ENCODE measurements at regions not wholly inside any gene's neighbourhood (a gene's known extent, or its start where the extent isn't known, plus 50 kb on each side); places are given as distances from the start of the nearest gene placed in this dataset.
"Not testable (repeated sequence)": the region's sequence is repeated elsewhere in the genome, so short reads cannot be mapped to it uniquely, and the experiment has no call there.

DNA sequence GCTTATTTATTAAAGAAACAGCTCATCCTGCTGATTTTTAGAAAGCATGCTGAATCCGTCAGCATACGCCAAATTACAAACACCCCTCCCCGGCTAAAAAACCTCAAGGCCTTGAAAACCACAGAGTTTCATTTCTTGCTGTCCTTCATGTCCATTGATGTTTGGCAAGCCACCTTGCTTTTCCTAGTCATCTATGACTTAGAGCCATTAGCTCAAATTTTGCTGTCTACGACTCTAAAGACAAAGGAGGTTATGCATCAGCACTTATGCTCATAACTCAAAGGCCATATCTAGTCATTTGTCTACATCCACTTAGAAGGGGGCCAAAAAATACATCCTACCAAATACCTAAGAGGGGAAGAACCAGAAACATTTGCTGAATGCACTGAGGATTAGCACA, 925.1 kb downstream of the PCDH7 start:
- no peak for DNase-seq (ENCODE audit: low spot score)

DNA sequence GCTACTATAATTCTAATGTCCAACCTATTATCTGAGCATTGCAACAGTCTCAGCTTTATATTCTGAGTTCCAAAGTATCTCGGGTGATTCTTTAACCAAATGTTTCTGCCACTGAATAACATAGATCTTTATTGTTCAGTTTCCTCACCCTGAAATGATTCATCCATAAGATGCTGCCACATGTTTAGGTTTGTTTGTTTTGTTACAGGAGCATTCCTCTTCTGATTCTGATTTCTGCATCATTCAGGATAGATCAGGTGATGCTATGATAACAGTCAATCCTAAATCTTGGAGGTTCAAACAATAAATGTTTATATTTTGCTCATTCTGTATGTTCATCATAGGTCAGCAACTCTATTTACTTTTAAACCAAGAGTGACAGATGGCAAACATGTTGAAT, 927.6 kb downstream of the PCDH7 start:
- DNase-seq (ENCODE audit: low spot score) = no peak

DNA sequence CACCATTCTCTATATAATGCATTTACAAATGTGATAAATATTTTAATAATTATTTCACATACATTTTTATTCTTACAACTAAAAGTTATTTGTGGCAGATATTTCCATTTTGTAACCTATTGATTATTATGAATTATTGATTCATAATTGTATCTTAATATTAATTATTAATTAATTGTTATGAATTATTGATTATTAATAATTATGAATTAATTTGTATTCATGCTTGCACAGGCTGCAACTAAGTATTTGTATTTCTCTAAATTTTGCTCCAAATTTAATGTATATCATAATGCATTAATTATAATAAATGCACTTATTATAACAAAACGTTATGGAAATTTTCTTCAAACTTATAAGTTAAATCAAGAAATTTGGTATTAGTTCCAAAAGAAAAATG, 929.7 kb downstream of the PCDH7 start:
- DNase-seq (ENCODE audit: low spot score) = no peak

DNA sequence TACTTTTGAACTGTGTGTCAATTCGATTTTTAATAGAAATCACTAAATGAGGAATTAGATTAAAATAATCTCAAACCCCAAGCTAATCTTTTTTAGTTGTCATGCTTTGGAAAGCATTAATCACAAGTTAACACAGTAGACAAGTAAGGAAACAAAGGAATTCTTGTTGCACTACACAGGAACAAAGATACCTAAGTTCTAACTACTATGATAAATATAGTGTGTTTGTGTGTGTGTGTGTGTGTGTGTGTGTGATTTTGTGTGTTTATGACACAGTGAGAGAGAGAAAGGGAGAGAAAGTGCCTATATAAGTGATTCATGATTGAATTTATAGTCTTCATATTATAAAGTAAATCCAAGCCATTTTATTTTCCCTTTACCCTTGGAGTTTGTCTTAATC, 931.4 kb downstream of the PCDH7 start:
- DNase-seq (ENCODE audit: low spot score) = no peak

DNA sequence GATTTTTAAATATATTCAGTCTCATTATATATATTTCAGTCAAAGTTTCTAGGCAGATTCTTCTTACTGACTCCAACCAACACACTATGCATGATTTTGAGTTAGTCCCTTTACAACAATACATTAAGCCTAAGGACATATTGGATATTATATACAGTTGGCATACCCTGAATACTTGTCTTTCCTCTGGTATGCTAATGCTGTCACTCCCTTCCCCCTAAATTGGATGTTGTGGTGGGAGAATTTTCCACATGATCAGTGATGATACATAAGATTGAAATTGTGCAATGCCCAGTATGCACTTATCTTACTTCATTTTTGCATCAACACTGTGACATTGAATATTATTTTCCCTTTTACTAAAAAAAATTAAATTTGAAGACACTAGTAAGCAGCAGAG, 935.2 kb downstream of the PCDH7 start:
- no peak for DNase-seq (ENCODE audit: low spot score)

DNA sequence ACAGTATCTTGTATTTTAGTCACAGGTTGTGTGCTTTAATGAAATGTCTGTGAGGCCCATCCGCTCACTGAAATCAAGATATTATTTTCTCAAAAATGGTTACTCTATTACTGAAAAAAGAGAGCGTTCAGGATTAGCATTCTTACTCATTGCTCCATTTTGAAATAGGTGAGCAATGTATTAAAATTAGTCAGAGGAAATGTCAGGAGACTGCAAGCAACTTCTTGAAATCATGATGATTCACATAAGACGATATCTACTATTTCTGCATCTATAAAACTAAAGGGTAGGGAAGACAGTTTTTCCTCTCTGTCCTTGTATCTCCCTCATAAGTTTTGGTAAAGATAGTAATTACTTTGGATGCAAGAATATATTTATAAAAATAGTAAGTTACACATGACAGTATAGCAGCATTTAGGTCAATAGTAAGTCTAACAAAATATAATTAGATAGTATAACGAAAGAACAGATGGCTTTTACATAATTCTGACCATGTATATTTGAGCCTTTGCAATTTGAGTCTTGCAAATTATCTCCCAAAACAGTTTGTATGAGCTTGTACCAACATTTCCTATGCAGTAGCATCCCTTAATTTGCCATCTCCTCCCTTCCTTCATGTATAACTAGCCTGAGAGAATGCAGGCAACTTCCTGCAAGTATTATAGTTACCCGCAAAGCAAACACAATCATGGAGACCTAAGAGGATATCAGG, 937.8 kb downstream of the PCDH7 start:
- no peak for DNase-seq (ENCODE audit: low spot score)

DNA sequence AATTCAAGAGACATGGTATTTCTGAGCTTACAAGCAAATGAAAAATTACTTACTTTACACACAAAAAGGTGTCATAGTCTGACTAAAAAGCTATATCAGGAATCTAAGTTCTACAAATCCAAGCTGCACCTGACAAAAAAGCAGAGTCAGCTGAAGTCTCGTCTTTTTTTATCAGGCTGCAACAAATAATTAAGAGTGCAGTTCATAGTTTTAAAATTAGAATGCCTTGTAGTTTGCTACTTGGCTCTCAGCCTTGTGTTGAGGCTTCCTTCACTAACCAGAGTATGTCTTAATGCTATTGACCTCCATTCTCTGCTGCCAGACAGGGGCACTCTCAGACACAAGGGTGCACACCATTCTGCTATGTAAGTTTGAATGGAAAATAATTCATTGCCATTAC, 940.7 kb downstream of the PCDH7 start:
- DNase-seq (ENCODE audit: low spot score) = no peak

DNA sequence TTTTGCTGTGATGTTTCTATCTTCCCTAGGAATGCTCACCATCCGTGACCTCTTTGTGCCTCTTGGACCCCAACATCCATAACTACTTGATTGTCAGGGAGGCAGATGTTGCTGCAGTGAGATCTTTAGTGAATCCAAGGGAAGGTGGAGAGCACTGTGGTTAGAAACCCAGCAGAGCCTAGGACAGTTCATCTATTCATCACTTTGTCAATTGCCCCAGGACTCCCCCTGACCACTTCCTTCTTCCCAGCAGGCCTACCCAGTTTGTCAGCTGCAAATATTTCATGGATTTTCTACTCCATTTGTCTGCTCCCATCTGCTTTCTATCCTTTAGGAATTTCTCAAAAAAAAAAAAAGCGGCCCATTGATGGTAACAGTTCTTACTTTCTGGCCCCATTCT, 942.8 kb downstream of the PCDH7 start:
- no peak for DNase-seq (ENCODE audit: low spot score)

DNA sequence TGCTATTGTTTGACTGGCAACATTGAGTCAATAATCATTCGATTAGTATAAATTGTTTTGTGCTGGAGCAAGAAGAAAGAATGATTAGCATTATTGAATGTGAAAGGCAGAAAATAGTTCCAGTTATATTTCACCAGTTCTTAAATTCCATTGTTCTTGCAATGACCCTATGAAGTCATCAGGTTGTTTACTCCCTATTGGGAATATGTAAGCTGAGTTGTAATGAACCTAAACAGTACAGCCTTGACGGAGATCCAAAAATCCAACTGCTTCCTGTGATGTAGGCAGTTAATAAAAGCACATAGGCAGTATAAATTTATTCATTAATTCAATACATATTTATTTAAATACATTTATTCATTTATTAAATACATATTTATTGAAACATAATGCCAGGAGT, 947.5 kb downstream of the PCDH7 start:
- no peak for DNase-seq (ENCODE audit: low spot score)

DNA sequence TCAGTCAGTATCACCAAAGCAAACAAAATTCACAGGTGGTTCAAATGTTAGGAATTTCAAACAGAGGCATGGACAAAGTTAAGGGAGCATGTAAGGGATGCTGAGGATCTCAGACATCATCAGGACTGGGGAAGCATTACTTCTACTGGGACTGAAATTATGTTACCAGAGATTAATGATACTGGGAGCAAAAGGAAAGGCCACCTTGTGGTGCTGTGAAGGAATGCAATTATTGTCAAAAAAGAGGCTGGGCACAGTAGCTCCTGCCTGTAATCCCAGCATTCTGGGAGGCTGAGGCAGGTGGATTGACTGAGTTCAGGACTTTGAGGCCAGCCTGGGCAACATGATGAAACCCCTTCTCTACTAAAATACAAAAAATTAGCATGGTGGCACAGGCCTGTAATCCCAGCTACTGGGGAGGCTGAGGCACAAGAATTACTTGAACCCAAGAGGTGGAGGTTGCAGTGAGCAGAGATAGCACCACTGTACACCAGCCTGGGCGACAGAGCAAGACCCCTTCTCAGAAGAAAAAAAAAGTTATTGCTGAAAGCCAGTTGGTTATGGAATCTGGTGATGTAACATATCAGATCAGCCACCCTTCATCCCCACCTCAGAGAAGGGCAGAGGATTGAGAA, 954.3 kb downstream of the PCDH7 start:
- no peak for DNase-seq (ENCODE audit: low spot score)

DNA sequence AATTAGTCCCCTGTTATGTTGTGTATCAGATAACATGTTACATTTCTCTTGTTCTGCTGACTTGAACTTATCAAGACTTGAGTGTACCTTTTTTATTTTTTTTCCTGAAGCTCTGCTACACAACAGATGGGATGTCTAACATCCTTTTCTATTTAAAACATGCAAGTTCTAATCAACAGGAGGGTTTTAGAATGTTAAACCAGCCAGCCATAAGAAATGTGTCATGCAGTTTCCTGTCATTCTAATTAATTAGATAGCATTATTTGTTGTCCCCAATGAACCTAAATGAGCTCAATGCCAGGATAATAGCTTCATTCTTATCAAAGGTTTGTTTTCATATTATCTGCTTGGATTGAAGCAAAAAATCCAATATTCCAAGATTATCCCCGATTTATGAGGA, 958.2 kb downstream of the PCDH7 start:
- DNase-seq (ENCODE audit: low spot score) = no peak

DNA sequence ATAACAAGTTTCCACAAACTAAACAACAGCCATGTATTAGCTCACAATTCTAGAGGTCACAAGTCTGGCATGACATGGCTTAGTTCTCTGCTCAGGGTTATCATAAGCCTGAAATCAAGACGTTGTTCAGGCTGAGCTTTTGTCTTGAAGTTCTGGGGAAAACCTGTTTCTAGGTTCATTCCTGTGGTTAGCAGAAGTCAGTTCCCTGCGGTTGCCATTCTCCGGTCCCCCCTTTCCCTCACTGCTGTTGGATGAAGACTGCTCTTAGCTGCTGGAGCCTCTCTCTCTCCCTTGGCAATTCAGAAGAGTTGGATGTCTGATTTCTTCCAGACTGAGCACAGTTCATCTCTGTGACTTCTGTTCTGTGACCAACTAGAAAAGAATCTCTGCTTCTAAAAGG, 962.6 kb downstream of the PCDH7 start:
- no peak for DNase-seq (ENCODE audit: low spot score)

DNA sequence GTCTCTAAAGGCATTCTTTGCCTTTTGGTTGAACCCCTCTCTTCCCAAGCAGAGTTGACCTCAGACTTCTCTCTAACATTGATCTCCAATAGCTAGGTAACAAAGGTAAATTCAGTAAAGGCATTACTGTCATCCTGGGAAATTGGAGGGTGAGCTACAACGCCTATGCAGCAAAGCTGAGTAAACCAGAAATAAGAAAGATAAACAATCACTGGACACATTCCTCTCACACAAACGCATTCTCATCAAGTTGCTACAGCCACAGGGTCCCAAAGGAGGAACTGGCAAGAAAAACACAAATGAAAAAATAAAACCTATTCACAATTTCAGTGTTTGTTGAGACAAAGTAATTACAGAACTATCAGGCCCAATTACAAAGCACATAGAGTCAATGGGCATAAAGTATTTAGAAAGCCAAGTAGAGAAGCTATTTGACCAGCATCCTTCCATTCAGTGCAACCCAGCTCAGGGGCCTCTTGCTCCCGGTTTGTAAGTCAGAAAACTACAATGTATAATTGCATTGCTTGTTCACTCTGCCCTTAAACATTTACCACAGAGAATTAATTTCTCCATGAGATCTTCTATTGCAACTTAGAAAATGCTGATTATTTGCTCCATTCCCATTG, 967.7 kb downstream of the PCDH7 start:
- no peak for DNase-seq (ENCODE audit: low spot score)

DNA sequence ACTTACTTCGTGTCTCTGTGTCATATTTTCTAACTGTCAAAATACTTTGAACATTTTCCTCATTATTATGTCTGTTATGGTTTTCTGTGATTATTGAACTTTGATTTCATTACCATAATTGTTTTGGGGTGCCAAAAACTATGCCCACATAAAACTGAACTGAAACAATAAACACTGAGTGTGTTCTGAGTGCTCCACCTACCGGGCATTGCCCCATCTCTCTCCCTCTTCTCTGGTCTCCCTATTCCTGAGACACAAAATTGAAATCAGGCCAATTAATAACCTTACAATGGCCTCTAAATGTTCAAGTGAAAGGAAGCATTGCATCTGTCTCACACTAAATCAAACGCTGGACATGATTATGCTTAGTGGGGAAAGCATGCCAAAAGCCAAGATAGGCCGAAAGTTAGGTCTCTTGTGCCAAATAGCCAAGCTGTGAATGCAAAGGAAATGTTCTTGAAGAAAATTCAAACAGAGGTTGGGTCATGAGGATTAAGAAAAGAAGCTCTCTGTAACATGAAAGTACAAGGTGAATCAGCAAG, 972.3 kb downstream of the PCDH7 start:
- no peak for DNase-seq (ENCODE audit: low spot score)

DNA sequence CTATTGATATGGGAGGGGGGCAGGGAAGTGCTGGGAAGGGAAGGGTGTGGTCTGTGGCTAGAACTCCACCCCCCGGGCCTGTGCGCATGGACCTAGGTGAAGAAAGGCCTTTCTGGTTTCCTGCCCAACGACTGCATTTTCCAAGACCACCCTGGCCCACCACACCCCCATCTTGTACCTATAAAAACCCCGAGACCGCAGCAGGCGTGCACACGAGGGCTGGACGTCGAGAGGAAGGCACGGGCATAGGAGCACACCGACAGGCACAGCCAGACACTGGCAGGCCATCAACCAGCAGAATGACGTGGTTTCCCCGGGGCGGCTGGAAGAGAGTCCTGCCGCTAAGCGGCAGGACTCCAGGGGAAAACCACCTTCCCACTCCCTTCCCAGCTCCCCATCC, 981.1 kb downstream of the PCDH7 start:
- DNase-seq (ENCODE audit: low spot score) = no peak

DNA sequence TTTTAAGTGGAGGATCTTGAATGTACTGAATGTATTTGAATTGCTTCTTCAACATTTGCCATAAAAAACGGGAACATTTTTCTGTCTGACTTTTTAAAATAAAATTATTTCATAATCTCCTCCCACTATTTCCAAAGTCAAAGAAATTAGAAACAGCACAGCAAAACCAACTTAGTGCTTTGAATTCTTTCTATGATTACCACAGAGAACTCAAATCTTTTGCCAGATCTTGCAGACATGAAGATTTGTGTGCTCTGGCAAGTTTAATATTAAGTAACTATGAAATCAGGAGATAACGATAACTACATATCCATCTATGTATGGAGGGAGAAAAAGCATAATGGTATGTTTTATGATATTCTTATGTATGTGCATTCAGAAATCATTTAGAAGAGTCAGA, 982.2 kb downstream of the PCDH7 start:
- DNase-seq (ENCODE audit: low spot score) = no peak

DNA sequence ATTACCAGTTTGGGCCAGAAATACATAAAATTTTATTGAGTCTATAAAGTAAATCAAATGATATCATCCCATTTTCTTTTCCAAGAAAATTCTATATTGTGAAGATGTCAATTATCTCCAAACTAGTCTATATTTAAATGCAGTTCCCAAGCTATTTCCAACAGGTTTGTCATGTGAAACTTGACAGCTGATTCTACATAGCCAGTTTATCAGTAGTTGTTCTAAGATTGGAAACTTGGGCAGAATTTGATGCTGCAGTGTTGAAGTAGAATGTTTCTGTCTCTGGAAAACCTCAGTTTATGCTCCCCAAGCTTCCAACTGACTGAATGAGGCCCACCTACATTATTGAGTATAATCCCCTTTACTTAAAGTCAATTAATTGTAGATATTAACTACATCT, 994.1 kb downstream of the PCDH7 start:
- no peak for DNase-seq (ENCODE audit: low spot score)

DNA sequence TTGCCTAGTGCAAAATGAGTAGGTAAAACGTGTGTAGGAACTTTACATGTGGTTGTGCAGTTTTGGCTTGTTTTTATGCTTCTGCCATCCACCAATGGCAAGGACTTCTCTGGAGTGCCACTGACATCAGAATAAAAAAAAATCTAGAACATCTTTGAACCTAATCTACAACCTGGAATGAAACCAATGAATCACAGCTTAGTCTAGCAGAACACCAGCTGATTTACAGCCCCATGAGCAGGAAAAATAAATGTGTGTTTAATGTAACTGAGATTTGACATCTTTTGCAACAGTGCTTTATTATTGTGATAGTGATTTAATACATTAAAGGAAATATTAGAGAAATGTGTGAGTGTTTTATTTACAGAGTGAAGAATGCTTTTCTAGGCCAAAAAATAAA, 995.1 kb downstream of the PCDH7 start:
- DNase-seq (ENCODE audit: low spot score) = no peak

DNA sequence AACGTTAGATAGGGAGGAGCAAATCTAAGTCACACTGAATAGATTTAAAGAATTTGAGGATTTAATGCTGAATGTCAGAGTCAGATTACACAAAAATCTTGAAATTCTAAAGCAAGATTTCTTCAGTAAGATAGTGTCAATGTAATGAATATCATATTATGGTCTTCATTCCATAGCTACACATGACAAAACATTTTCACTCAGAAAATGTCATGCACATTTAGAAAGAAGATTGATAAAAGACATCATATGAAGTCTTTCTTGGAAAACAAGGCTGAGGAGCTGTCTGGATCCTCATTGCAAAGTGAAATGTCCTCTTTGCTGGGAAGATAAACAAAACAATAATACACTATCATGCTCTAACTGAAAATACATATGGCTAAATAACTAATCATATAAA, 1006.9 kb downstream of the PCDH7 start:
- DNase-seq (ENCODE audit: low spot score) = no peak

DNA sequence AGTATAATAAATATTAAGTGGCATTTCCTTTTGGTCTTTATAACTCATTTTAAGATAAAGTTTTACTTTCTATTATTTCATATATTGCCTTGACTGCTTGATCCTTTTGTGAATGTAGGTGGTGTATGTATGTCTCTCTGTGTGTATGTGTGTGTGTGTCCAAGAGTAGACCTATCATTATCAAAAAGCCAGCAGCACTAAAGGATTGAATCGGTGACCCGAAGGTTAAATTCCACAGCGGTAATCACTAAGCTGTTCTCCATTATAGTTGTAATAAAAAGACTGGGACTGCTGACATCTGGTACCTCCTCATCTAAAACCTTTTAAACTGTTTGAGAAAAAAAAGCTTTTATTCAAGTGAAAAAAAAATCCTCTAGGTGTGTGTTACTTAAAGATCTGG, 1014.8 kb downstream of the PCDH7 start:
- no peak for DNase-seq (ENCODE audit: low spot score)

DNA sequence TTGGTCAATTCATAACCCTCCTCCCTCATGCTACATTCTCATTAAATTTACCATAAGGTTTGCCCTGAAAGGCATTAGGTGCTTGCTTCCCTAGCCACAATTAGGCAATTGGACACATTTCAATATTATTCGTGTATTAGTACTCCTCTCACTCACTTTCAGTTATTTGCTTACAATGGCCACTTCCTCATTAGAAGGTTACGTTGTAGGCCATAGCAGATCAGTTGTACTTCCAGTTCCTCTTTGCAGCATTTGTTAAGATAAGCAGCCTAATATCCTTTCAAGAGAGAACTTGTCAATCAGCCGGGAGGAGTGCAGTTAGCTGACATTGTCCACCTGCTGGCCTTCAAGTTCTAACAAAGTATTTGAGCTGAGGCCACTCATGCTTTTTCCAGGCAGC, 1017.2 kb downstream of the PCDH7 start:
- DNase-seq (ENCODE audit: low spot score) = no peak

DNA sequence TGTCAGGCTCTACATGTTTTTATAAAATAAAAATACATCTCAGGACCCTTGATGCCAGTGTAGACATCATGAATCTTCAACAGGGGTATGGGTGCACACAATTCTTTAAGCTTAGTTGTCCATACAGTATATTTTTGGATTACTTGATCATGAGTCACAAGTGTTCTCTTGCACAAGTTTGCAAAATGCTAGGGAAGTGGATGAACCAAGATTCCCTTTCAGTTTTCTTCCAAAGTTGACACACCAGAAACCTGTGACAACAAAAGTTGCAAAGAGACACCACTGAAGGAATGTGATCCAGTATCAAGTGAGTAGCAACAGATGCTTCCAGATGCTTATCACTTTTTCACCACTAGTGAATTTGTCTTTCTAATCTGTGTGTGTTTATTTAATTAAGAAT, 1021.2 kb downstream of the PCDH7 start:
- DNase-seq (ENCODE audit: low spot score) = no peak

DNA sequence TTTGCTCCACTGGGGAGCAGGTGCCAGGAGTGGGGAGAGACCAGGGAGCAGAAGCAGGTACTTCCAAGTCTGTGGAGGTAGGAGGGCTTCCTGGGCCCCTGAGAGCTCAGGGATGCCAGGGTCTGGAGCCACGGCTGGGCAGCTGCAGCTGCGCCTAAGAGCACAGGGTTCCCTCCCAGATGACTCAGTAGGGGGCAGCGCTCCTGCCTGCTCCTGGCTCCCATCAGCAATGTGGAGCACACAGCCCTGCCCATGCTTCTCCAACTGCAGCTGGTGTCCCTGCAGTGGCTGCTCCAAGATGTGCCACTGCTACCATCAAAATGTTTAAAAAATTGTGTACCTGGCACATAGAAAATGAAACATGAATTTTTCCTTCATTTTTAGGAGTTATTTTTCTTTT, 1028.2 kb downstream of the PCDH7 start:
- DNase-seq (ENCODE audit: low spot score) = no peak

DNA sequence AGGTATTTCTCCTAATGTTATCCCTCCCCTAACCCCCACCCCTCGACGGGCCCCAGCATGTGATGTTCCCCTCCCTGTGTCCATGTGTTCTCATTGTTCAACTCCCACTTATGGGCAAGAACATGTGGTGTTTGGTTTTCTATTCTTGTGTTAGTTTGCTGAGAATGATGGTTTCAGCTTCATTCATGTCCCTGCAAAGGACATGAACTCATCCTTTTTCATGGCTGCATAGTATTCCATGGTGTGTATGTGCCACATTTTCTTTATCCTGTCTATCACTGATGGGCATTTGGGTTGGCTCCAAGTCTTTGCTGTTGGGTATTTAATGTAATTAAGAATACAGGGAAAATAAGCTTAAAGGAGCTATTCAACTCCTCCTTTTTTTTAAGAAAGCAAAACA, 1030.4 kb downstream of the PCDH7 start:
- DNase-seq (ENCODE audit: low spot score) = not testable (repeated sequence)
